NCI-H526 (cell line): ENCODE measurements at regions not wholly inside any gene's neighbourhood (a gene's known extent, or its start where the extent isn't known, plus 50 kb on each side); places are given as distances from the start of the nearest gene placed in this dataset.
"Not testable (repeated sequence)": the region's sequence is repeated elsewhere in the genome, so short reads cannot be mapped to it uniquely, and the experiment has no call there.

Source experiments
- DNase-seq, 2 experiments: peaks; one replicate each; lab custom pipeline; 2025; lab: John Stamatoyannopoulos, UW

DNA sequence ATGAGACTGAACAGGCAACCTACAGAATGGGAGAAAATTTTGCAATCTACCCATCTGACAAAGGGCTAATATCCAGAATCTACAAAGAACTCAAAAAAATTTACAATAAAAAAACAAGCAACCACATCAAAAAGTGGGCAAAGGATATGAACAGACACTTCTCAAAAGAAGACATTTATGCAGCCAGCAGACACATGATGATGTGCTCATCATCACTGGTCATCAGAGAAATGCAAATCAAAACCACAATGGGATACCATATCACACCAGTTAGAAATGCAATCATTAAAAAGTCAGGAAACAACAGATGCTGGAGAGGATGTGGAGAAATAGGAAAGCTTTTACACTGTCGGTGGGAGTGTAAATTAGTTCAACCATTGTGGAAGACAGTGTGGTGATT, 51.7 kb upstream of the PAXBP1 start:
- DNase-seq, result not testable (repeated sequence)

GRCh38 chr21:32824950-32825349, 53.4 kb upstream of the PAXBP1 start:
- DNase-seq, result no peak

- DNase-seq, result peak; percentile 50 to 70
These were observed 55.0 kb upstream of the PAXBP1 start for GRCh38 chr21:32826329-32827167.

GRCh38 chr21:32828908-32829307, 57.4 kb upstream of the PAXBP1 start:
- no peak for DNase-seq

- no peak for DNase-seq
These were observed 57.9 kb upstream of the PAXBP1 start for GRCh38 chr21:32829504-32829903.

DNA sequence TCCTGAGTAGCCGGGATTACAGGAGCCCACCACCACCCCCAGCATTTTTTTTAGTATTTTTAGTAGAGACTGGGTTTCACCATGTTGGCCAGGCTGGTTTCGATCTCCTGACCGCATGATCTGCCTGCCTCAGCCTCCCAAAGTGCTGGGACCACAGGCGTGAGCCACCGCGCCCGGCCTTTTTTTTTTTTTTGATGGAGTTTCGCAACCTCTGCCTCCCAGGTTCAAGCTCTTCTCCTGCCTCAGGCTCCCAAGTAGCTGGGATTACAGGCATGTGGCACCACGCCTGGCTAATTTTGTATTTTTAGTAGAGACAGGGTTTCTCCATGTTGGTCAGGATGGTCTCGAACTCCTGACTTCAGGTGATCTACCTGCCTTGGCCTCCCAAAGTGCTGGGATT, 60.2 kb upstream of the PAXBP1 start:
- DNase-seq, result not testable (repeated sequence)

DNA sequence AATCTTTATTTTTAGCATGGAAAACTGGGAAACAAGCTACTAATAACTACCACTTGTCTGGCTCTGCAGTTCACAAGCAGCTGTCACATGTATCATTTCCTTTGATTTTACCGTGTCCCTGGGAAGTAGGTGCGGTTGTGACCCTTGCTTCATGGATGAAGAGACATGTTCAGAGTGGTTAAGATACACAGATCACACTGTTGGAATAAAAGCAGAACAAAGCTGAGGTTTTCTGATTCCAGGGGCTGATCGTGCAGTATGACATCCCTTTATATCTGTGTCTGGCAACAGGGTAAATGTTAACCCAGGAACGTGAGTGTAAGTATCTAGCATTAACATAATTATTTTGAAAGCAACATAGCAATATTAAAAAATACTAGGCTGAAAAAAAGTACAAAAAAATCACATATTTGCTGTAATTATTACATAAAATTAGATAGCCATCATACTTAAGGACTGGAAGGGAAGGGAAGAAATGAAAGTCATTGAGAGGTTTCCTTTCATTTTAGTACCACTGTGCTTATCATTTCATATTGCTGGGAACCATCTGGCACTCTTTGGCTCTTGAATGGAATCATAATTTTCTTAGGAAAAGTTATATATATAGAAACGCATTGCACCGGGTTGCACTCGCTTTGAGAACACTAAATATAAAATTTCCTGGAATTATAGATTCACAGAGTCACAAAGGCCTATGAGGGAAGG, 62.8 kb upstream of the PAXBP1 start:
- DNase-seq, result no peak

DNA sequence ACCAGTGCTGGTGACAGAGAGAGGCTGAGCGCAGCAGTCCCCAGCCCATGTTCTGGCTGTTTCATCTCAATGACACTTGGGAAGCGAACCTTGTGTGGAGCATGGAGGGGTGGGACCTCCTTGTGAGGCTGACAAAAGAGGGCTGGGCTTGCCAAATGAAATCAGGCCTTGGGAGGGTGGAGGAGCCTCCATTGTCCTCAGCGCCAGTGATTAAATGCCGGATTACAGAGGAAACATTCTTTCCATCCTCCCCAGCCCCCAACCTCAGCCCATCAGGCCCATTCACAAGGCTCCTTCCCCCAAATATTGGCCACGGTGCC, 63.3 kb upstream of the PAXBP1 start:
- DNase-seq, result no peak

DNA sequence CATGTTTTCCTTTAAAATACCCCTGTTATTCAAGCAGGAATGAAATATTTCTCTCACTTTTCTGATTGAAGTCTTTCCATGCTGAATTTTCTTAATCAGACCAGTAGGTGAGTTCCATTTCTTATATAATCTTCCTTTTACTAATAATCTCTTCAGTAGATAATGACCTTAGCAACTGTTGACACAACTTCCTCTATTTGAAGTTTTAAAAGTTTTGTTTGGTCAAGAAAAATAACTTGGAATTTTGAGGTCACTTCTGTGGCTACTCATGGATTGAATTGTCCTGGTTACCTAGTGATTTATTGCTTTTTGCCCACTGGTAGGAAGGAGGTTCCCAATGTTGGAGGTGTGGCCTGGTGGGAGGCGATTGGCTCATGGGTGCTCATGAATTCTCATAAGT, 70.6 kb upstream of the PAXBP1 start:
- DNase-seq, result no peak

DNA sequence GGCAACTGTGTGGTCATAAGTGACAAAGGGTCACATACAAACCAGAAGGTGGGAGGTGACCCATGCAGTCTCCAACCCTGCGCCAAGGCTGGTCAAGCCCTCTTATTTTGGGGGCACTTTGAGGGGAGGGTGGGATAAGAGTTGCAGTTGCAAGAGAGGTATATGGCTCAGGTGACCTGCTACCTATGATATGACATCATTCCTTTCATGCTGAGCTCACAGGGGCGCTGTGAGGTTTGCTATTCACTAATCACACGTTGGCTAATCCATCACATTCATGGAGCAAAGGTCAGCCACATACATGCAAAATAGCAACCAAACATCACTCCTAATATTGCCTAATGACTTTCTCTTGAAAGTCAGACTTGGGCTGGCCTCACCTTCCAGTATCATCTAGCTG, 72.0 kb upstream of the PAXBP1 start:
- DNase-seq, result no peak

DNA sequence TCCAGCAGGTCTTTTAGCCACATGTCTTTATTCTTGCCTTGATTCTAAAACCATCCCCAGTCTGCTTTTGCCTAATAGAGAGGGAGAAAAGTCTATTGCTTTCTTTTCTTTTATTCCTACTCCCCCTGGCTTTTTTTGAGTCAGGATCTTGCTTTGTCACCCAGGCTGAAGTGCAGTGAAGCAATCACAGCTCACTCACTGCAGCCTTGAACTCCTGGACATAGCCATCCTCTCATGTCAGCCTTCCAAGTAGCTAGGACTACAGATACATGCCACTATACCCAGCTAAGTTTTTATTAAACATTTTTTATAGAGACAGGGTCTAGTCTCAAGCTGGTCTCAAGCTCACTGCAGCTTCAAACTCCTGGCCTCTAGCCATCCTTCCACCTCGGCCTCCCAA, 72.5 kb upstream of the PAXBP1 start:
- no peak for DNase-seq

GRCh38 chr21:32844653-32845436, 73.3 kb upstream of the PAXBP1 start:
- no peak for DNase-seq

DNA sequence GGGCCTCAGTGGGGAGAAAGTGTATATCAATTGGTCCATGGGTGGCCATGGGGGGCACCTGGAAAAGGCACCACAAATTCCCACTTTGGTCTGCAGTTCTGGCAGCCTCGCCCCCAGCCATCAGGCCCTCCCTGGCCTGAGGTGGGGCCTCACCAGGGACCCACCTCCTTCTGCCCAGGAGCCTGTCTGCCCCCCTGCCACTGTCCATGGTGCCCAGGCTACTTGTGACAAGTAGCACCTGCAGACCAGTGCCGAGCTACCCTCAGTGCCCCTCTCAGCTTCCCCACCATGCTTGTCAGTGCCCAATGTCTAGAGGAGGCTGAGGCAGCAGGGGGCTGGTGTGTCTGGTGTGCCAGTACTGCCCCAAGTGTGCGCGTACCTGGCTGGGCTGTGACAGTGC, 87.1 kb upstream of the PAXBP1 start:
- no peak for DNase-seq

GRCh38 chr21:32860399-32860798, 88.8 kb upstream of the PAXBP1 start:
- no peak for DNase-seq

DNA sequence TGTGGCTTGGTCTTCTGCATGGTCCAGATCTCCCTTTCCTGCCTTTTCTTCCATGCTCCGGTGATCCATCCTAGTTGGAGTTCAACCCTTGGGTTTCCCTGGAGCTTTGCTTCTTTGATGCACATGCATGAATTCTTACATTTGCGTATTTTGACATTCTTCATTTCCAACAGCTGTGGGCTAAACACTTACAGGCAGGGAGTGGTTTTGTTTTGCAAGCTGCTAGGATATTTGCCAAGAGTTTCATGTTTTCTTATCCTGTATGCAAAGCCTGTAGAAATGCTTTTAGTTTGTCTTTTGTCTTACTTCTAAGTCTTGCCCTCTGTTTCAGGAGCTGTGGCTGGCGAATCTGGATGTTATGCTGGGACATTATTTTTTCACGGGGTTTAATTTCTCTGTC, 90.3 kb upstream of the PAXBP1 start:
- DNase-seq, result no peak

DNA sequence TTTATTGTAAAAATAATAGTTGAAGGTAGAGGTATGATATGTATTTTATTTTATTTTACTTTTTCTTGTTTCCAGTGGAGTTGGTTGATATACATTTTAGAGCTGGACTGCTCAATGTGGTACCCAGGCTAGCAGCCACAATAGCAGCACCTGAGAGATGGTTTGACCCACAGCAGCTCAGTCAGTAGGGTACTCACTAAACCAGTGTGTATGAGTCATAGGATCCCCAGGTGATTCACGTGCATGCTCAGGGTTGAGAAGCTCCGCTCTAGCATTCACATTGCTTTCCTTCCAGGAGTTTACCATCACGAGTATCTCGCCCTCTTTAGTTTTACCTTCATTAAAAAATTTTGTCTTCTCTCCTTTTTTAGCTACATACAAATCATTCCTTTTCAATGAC, 96.0 kb upstream of the PAXBP1 start:
- no peak for DNase-seq

GRCh38 chr21:32868631-32869454, 97.3 kb upstream of the PAXBP1 start:
- no peak for DNase-seq

DNA sequence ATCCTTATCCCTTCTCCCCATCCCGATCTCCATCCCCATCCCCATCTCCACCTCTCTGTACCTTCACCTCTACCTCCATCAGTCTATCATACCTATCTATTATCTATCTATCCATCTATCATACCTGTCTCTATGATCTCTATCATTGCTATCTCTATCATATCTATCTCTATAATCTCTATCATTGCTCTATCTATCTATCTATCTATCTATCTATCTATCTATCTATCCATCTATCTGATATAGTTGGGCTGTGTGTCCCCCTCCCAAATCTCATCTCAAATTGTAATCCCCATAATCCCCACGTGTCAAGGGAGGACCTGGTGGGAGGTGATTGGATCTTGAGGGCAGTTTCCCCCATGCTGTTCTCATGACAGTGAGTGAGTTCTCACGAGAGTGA, 97.9 kb upstream of the PAXBP1 start:
- DNase-seq, result no peak

DNA sequence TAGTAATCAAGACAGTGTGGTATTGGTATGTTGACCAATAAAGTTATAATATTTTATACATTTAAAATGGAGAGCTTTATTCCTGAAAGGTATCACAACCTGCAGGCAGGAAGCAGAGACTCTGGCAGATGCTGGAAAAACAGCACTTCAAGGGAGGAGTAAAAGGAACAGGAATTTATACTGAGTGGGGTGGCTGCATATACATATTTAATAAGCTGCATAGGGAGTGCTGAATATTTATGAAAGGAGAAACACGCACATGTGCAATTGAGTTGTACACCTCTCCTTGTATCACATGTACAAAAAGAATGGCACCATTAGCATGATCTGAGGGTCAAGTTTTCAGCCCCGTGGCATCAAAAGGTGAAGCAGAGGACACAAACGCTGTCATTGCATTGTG, 104.9 kb upstream of the PAXBP1 start:
- DNase-seq, result no peak

- not testable (repeated sequence) for DNase-seq
These were observed 106.3 kb upstream of the PAXBP1 start for GRCh38 chr21:32877888-32878287.

- no peak for DNase-seq
These were observed 107.1 kb upstream of the PAXBP1 start for GRCh38 chr21:32878661-32879060.

GRCh38 chr21:32881458-32881857, 109.9 kb upstream of the PAXBP1 start:
- no peak for DNase-seq
